ENCODE measurements at regions not wholly inside any gene's neighbourhood (a gene's known extent, or its start where the extent isn't known, plus 50 kb on each side); places are given as distances from the start of the nearest gene placed in this dataset.

- H3K36me3 ChIP-seq (ENCODE audit: low read depth, missing control alignments): no peaks in the 10 kb centered on the region
- intact Hi-C loops (cut with DNase I; ENCODE audit: low total_unique reads): no loop called here
- peak; percentile 32 for DNase-seq
- H3K9me3 ChIP-seq: no peaks in the 10 kb centered on the region
- no peak overlapping the region for H3K27ac ChIP-seq
- 17 to 30% methylated on average over 5 of the region's 5 CpGs for WGBS, 2 donors
- TF ChIP-seq POLR2A (IDR thresholded peaks at IDR 0.05): no peak
- TF ChIP-seq, protein P1, sequence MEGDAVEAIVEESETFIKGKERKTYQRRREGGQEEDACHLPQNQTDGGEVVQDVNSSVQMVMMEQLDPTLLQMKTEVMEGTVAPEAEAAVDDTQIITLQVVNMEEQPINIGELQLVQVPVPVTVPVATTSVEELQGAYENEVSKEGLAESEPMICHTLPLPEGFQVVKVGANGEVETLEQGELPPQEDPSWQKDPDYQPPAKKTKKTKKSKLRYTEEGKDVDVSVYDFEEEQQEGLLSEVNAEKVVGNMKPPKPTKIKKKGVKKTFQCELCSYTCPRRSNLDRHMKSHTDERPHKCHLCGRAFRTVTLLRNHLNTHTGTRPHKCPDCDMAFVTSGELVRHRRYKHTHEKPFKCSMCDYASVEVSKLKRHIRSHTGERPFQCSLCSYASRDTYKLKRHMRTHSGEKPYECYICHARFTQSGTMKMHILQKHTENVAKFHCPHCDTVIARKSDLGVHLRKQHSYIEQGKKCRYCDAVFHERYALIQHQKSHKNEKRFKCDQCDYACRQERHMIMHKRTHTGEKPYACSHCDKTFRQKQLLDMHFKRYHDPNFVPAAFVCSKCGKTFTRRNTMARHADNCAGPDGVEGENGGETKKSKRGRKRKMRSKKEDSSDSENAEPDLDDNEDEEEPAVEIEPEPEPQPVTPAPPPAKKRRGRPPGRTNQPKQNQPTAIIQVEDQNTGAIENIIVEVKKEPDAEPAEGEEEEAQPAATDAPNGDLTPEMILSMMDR (IDR thresholded peaks at IDR 0.05): peak; percentile 29 to 71 (median 55)
- H3K27me3 ChIP-seq: no peaks in the 10 kb centered on the region
- no peak overlapping the region for H3K4me3 ChIP-seq
- no peaks in the 10 kb centered on the region for H3K4me1 ChIP-seq
These were observed 201.7 kb upstream of the PRSS58 start for GRCh38 chr7:142459551-142459963.

- Histone ChIP-seq H3K9me3 (no peaks in the 10 kb centered on the region), H3K4me1 (no peaks in the 10 kb centered on the region), H3K27me3 (no peaks in the 10 kb centered on the region), H3K27ac (no peak overlapping the region), H3K36me3 (ENCODE audit: low read depth, missing control alignments) (no peaks in the 10 kb centered on the region), H3K4me3 (no peak overlapping the region)
- WGBS, 2 donors: 79 to 86% methylated on average over 2 of the region's 2 CpGs
- no peak for DNase-seq
- intact Hi-C loops (cut with DNase I; ENCODE audit: low total_unique reads): no loop called here
- no peak for TF ChIP-seq POLR2A (IDR thresholded peaks at IDR 0.05)
- TF ChIP-seq, protein P1 (IDR thresholded peaks at IDR 0.05): no peak
These were observed 199.4 kb upstream of the PRSS58 start for GRCh38 chr7:142457146-142457703.

GRCh38 chr7:142455392-142455791 is 197.5 kb upstream of the PRSS58 start:
- no peak overlapping the region for H3K27ac ChIP-seq
- no peaks in the 10 kb centered on the region for H3K36me3 ChIP-seq (ENCODE audit: low read depth, missing control alignments)
- no peaks in the 10 kb centered on the region for H3K27me3 ChIP-seq
- no peak for DNase-seq
- no peaks in the 10 kb centered on the region for H3K9me3 ChIP-seq
- no peaks in the 10 kb centered on the region for H3K4me1 ChIP-seq
- intact Hi-C loops (cut with DNase I; ENCODE audit: low total_unique reads): no loop called here
- no peak for TF ChIP-seq POLR2A (IDR thresholded peaks at IDR 0.05)
- TF ChIP-seq, protein P1 (IDR thresholded peaks at IDR 0.05): no peak
- no peak overlapping the region for H3K4me3 ChIP-seq
- 93 to 95% methylated on average over 10 of the region's 10 CpGs for WGBS, 2 donors

DNA sequence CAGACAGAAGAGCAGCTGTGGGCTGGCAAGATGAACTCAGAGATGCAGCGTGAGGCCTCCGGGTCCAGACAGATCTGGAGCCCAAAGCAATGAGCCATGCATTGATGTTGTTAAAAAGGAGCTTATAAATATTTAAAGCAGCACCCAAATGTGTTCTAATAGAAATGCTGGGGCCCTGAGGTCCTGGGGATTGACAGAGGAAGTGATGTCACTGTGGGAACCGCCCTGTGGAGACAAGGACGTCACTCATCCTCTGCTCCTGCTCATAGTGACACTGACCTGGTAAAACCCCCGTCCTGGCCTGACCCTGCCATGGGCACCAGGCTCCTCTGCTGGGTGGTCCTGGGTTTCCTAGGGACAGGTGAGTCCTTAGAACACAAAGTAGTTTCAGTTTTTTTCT is 197.0 kb upstream of the PRSS58 start:
- Histone ChIP-seq H3K4me3 (no peak overlapping the region), H3K27ac (no peak overlapping the region), H3K9me3 (no peaks in the 10 kb centered on the region), H3K27me3 (no peaks in the 10 kb centered on the region), H3K4me1 (no peaks in the 10 kb centered on the region), H3K36me3 (ENCODE audit: low read depth, missing control alignments) (no peaks in the 10 kb centered on the region)
- no peak for TF ChIP-seq POLR2A (IDR thresholded peaks at IDR 0.05)
- intact Hi-C loops (cut with DNase I; ENCODE audit: low total_unique reads): no loop called here
- WGBS, 2 donors: 79 to 82% methylated on average over 5 of the region's 5 CpGs
- DNase-seq: no peak

GRCh38 chr7:142452791-142453190 is 194.9 kb upstream of the PRSS58 start:
- H3K9me3 ChIP-seq: no peaks in the 10 kb centered on the region
- WGBS, 2 donors: 59 to 63% methylated on average over 4 of the region's 4 CpGs
- H3K27me3 ChIP-seq: no peaks in the 10 kb centered on the region
- no peak for DNase-seq
- H3K27ac ChIP-seq: no peak overlapping the region
- no peaks in the 10 kb centered on the region for H3K4me1 ChIP-seq
- H3K36me3 ChIP-seq (ENCODE audit: low read depth, missing control alignments): no peaks in the 10 kb centered on the region
- TF ChIP-seq, protein P1 (IDR thresholded peaks at IDR 0.05): no peak
- TF ChIP-seq POLR2A (IDR thresholded peaks at IDR 0.05): no peak
- intact Hi-C loops (cut with DNase I; ENCODE audit: low total_unique reads): no loop called here
- no peak overlapping the region for H3K4me3 ChIP-seq

Data from testis (tissue), 2 donors.